PC-3 (cell line): ENCODE measurements at regions not wholly inside any gene's neighbourhood (a gene's known extent, or its start where the extent isn't known, plus 50 kb on each side); places are given as distances from the start of the nearest gene placed in this dataset.

ENCODE experiments used
- ATAC-seq: fragments of 200-7000 bp; cut with Tn5 transposase; 2 replicates; pipeline ENCODE4 v1.9.1; 2020; ENCODE audit warnings: mild to moderate bottlenecking, moderate library complexity
- BruUV-seq: library from RNA; stranded (reverse); fragments of 400-500 nt; replicated peaks from 2 replicates; lab custom pipeline; 2021; lab: Mats Ljungman, UMichigan
- CTCF ChIA-PET: fragments of 300-600 bp; sonication (Branson Sonifier 250); formaldehyde crosslinking; loops from one replicate; lab custom pipeline; 2022; ENCODE audit warnings: antibody characterized with exemption; lab: Charles Lee
- POLR2A ChIA-PET: fragments of 300-600 bp; sonication (Branson Sonifier 250); formaldehyde crosslinking; loops from one replicate; lab custom pipeline; 2022; ENCODE audit warnings: antibody characterized with exemption; ENCODE audit not compliant: unreplicated experiment; lab: Charles Lee
- DNase-seq: peaks from one replicate; pipeline ENCODE4 v3.0.0-alpha.2; 2015
- H2AFZ ChIP-seq: fragments of 300-600 bp; sonication (generic); 2 replicates; pipeline ENCODE4 v1.6.0; 2016; ENCODE audit warnings: antibody characterized with exemption, low read length
- H3F3A ChIP-seq: fragments of 300-600 bp; sonication (generic); one replicate; pipeline ENCODE4 v1.6.0; 2017; ENCODE audit warnings: antibody characterized with exemption, low read length, control low read depth, mild to moderate bottlenecking; ENCODE audit not compliant: unreplicated experiment
- H3K27ac ChIP-seq: fragments of 300-600 bp; sonication (generic); 2 replicates; pipeline ENCODE4 v1.5.1; 2016; ENCODE audit warnings: mild to moderate bottlenecking, low read length
- H3K27me3 ChIP-seq: fragments of 300-600 bp; sonication (generic); 2 replicates; pipeline ENCODE4 v1.6.1; 2016; ENCODE audit warnings: low read length, mixed read lengths
- H3K36me3 ChIP-seq: fragments of 300-600 bp; sonication (generic); 2 replicates; pipeline ENCODE4 v1.6.1; 2016; ENCODE audit warnings: low read depth, mixed run types, low read length, mixed read lengths
- H3K4me1 ChIP-seq: fragments of 300-600 bp; sonication (generic); 2 replicates; pipeline ENCODE4 v1.5.1; 2016; ENCODE audit warnings: low read length; ENCODE audit not compliant: insufficient read depth
- H3K4me2 ChIP-seq: fragments of 300-600 bp; sonication (generic); 2 replicates; pipeline ENCODE4 v1.6.0; 2016; ENCODE audit warnings: low read length
- H3K4me3 ChIP-seq: fragments of 300-600 bp; sonication (generic); 2 replicates; pipeline ENCODE4 v1.5.1; 2016; ENCODE audit warnings: mild to moderate bottlenecking, low read length, mixed read lengths
- H3K79me2 ChIP-seq: fragments of 300-600 bp; sonication (generic); 2 replicates; pipeline ENCODE4 v1.6.1; 2017; ENCODE audit warnings: low read length, mixed read lengths
- H3K9ac ChIP-seq: fragments of 300-600 bp; sonication (generic); 2 replicates; pipeline ENCODE4 v1.6.0; 2016; ENCODE audit warnings: mild to moderate bottlenecking, low read length
- H3K9me2 ChIP-seq: fragments of 300-600 bp; sonication (generic); replicated peaks from 2 replicates; pipeline ENCODE4 v1.6.1; 2016; ENCODE audit warnings: mixed run types, low read length, mixed read lengths
- H3K9me3 ChIP-seq: fragments of 300-600 bp; sonication (generic); 2 replicates; pipeline ENCODE4 v1.6.1; 2016; ENCODE audit warnings: low read length, mixed read lengths
- H4K20me1 ChIP-seq: fragments of 300-600 bp; sonication (generic); 2 replicates; pipeline ENCODE4 v1.6.1; 2016; ENCODE audit warnings: low read length, mixed read lengths
- CTCF ChIP-seq: fragments of 300-600 bp; sonication (generic); conservative IDR thresholded peaks from 2 replicates; pipeline ENCODE4 v1.5.1; 2017; ENCODE audit warnings: antibody characterized with exemption, low read depth, mild to moderate bottlenecking, low read length
- EZH2 ChIP-seq: fragments of 300-600 bp; sonication (generic); IDR thresholded peaks from one replicate; pipeline ENCODE4 v1.6.1; 2017; ENCODE audit warnings: antibody characterized with exemption, mild to moderate bottlenecking, low read length; ENCODE audit not compliant: unreplicated experiment
- EZH2phosphoT487 ChIP-seq: fragments of 300-600 bp; sonication (generic); IDR thresholded peaks from 2 replicates; pipeline ENCODE4 v1.6.1; 2018; ENCODE audit warnings: mild to moderate bottlenecking, antibody characterized with exemption, low read length, borderline replicate concordance
- intact Hi-C: fragments of 100-400 bp; cut with micrococcal nuclease; formaldehyde crosslinking; loops from 2 replicates; pipeline ENCODE4 v1.9.0; 2023

GRCh38 chr20:19826179-19826914 is 68.3 kb downstream of the RIN2 start:
- no peak overlapping the region for H3K4me3 ChIP-seq
- TSS peak; percentile 37 for BruUV-seq
- H4K20me1 ChIP-seq: no peaks in the 10 kb centered on the region
- no peaks in the 10 kb centered on the region for H3K36me3 ChIP-seq
- H3K79me2 ChIP-seq: no peaks in the 10 kb centered on the region
- DNase-seq (peak; percentile 86), ATAC-seq (peak; percentile 72)
- peaks cover 45% of the 10 kb centered on the region for H3K4me1 ChIP-seq
- H3K9me3 ChIP-seq: no peaks in the 10 kb centered on the region
- CTCF ChIA-PET: interaction anchor here (0.6 kb wide), 3 partner anchors 42 to 147 kb away, joined by 3 read pairs; no protein-coding TSS in a partner anchor
- H3K9ac ChIP-seq: peak overlapping the region; percentile 78
- intact Hi-C loops: loop anchor here (5.0 kb wide), 1 partner anchor 186 kb away; no protein-coding TSS in a partner anchor
- H3K9me2 ChIP-seq: no peaks in the 10 kb centered on the region
- peaks cover 17% of the 10 kb centered on the region for H3F3A ChIP-seq
- peak overlapping the region; percentile 95 for H3K27ac ChIP-seq
- TF ChIP-seq CTCF: no peak
- TF ChIP-seq EZH2phosphoT487: no peak
- no peak for TF ChIP-seq EZH2
- H3K27me3 ChIP-seq: no peaks in the 10 kb centered on the region
- peak overlapping the region; percentile 24; the same call in 1 of the 2 replicates for H3K4me2 ChIP-seq
- no peak overlapping the region for H2AFZ ChIP-seq
- POLR2A ChIA-PET: interaction anchor here (0.6 to 1.0 kb wide), 2 partner anchors 9 to 87 kb away, joined by 4 to 20 read pairs; no protein-coding TSS in a partner anchor

- no peak for TF ChIP-seq EZH2phosphoT487
- Histone ChIP-seq H3K9ac (peak overlapping the region; percentile 78), H3K79me2 (no peaks in the 10 kb centered on the region), H3K4me2 (peak overlapping the region; percentile 51), H3K9me3 (no peaks in the 10 kb centered on the region), H4K20me1 (no peaks in the 10 kb centered on the region), H3K9me2 (no peaks in the 10 kb centered on the region), H2AFZ (no peak overlapping the region), H3F3A (peaks cover 17% of the 10 kb centered on the region), H3K36me3 (no peaks in the 10 kb centered on the region), H3K4me1 (peaks cover 45% of the 10 kb centered on the region), H3K4me3 (no peak overlapping the region), H3K27me3 (no peaks in the 10 kb centered on the region), H3K27ac (peak overlapping the region; percentile 95)
- BruUV-seq: TSS peak; percentile 78
- POLR2A ChIA-PET: interaction anchor here (0.8 to 1.3 kb wide), 5 partner anchors 59 to 815 kb away, joined by 4 to 9 read pairs (median 5); no protein-coding TSS in a partner anchor
- no peak for ATAC-seq
- CTCF ChIA-PET: interaction anchor here (0.6 to 1.5 kb wide), 11 partner anchors 11 to 166 kb away, joined by 3 to 18 read pairs (median 4); partner anchors contain the start of gene RIN2
- DNase-seq: no peak
- intact Hi-C loops: loop anchor here (1.0 to 5.0 kb wide), 8 partner anchors 11 to 184 kb away; no protein-coding TSS in a partner anchor
Measured at GRCh38 chr20:19827818-19828217, 69.8 kb downstream of the RIN2 start.

DNA sequence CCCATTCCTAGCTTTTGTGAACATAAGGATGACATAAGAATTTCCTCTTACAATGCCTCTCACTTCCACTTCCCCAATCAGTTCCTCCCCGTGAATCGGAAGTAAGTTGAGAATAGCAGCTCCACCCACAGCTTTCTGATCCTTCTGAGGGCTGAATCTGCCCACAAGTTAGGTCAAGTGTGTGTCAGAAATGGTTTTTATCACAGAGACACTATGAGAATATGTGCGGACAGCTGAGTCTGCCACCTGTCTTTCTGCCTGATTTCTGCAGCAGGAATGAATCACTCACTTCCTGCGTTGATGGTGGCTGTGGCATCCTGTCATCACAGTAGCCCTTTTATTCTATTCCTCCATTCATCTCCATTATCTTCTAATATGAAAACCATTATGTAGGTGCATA is 70.2 kb downstream of the RIN2 start:
- ChIA-PET POLR2A (interaction anchor here (0.8 to 1.3 kb wide), 5 partner anchors 58 to 815 kb away, joined by 4 to 9 read pairs (median 5); no protein-coding TSS in a partner anchor), CTCF (interaction anchor here (0.6 to 1.5 kb wide), 11 partner anchors 11 to 165 kb away, joined by 3 to 18 read pairs (median 4); partner anchors contain the start of gene RIN2)
- no peaks in the 10 kb centered on the region for H3K36me3 ChIP-seq
- no peaks in the 10 kb centered on the region for H3K9me2 ChIP-seq
- H3K79me2 ChIP-seq: no peaks in the 10 kb centered on the region
- peaks cover 45% of the 10 kb centered on the region for H3K4me1 ChIP-seq
- H3K27me3 ChIP-seq: no peaks in the 10 kb centered on the region
- no peaks in the 10 kb centered on the region for H3K9me3 ChIP-seq
- ATAC-seq (peak; percentile 88), DNase-seq (peak; percentile 97)
- intact Hi-C loops: loop anchor here (1.0 to 5.0 kb wide), 8 partner anchors 11 to 184 kb away; no protein-coding TSS in a partner anchor
- peak overlapping the region; percentile 78 for H3K9ac ChIP-seq
- H3K4me2 ChIP-seq: peak overlapping the region; percentile 51
- peak overlapping the region; percentile 95 for H3K27ac ChIP-seq
- peaks cover 17% of the 10 kb centered on the region for H3F3A ChIP-seq
- no peak for TF ChIP-seq EZH2phosphoT487
- no peak for TF ChIP-seq EZH2
- peak; percentile 67 for TF ChIP-seq CTCF
- H2AFZ ChIP-seq: no peak overlapping the region
- no peaks in the 10 kb centered on the region for H4K20me1 ChIP-seq
- BruUV-seq: no TSS peak
- no peak overlapping the region for H3K4me3 ChIP-seq
